Heart left ventricle (tissue), 13 donors: ENCODE measurements at regions not wholly inside any gene's neighbourhood (a gene's known extent, or its start where the extent isn't known, plus 50 kb on each side); places are given as distances from the start of the nearest gene placed in this dataset.

Experiments
- CTCF ChIP-seq, 12 donors: fragments of 200-600 bp; sonication (generic) in 4 of 12; IDR thresholded peaks; one replicate each; pipeline versions ENCODE4 v1.5.0 to v1.8.0; 2018 to 2022; ENCODE audit warnings: antibody characterized with exemption in 12 of 12, mild to moderate bottlenecking in 5 of 12
- POLR2A ChIP-seq, 2 donors: fragments of 450-650 bp; IDR thresholded peaks; one replicate each; pipeline ENCODE4 v1.6.1; 2017; ENCODE audit warnings: antibody characterized with exemption in 2 of 2, mild to moderate bottlenecking in 2 of 2, moderate library complexity in 2 of 2
- donor health status: ischemic (EF 13 %, LVEDD 7.1; RV severe dilation, severe dysfunction).
- donor health status: DM: no; HTN: yes; CAD: no.
- donor health status: DM: no; HTN: no; CAD: no.
- donor health status: ischemic (EF 25% LVEDD 6.9; RV normal size, moderate dysfunction).
- donor health status: ischemic (EF 25% LVEDD 5.7; RV mildly dilated, moderate dysfunction).
- donor health status: ischemic (EF 35%, LVEDD 5.7; RV mildly dilated, moderate dysfunction).
- donor health status: nonischemic (EF 11% LVEDD 7.7; RV severe dilation, severe dysfunction).
- donor health status: DM: yes; HTN: yes; CAD: no.
- donor health status: PGD.
- donor health status: ischemic (EF 29% LVEDD 5.4; RV normal size, mild dysfunction).
- donor health status: nonischemic (EF 23%, LVEDD 6.1; RV moderate dilation, normal function).

GRCh38 chr6:85252085-85252484 is 197.8 kb upstream of the NT5E start:
- TF ChIP-seq CTCF (IDR thresholded peaks at IDR 0.05) (no peak), POLR2A (IDR thresholded peaks at IDR 0.05) (no peak)
